ENCODE measurements at regions not wholly inside any gene's neighbourhood (a gene's known extent, or its start where the extent isn't known, plus 50 kb on each side); places are given as distances from the start of the nearest gene placed in this dataset.

- Histone ChIP-seq H3K27me3 (replicated peaks in 1 of 7) (no peaks in the 10 kb centered on the region), H3K4me1 (no peaks in the 10 kb centered on the region), H3K27ac (no peak overlapping the region), H3K4me3 (no peak overlapping the region), H3K36me3 (no peaks in the 10 kb centered on the region), H3K9me3 (peaks cover 4 to 38% (median 29%) of the 10 kb centered on the region in 8 donors)
- 79 to 87% (median 86%) methylated on average over 3 of the region's 3 CpGs for WGBS, 5 donors
- intact Hi-C loops (cut with DNase I; ENCODE audit: low total_unique reads): no loop called here
- TF ChIP-seq CTCF (IDR thresholded peaks at IDR 0.05 in 8 of 11, conservative IDR thresholded peaks at IDR 0.05 in 3 of 11): no peak
- no peak for TF ChIP-seq POLR2A (IDR thresholded peaks at IDR 0.05)
- TF ChIP-seq POLR2AphosphoS5 (IDR thresholded peaks at IDR 0.05): no peak
- no peak for DNase-seq
Observed at GRCh38 chr10:130848855-130849254, 462.7 kb downstream of the TCERG1L start.

- no peak for DNase-seq
- TF ChIP-seq POLR2A (IDR thresholded peaks at IDR 0.05): no peak
- TF ChIP-seq CTCF (IDR thresholded peaks at IDR 0.05 in 8 of 11, conservative IDR thresholded peaks at IDR 0.05 in 3 of 11): no peak
- TF ChIP-seq POLR2AphosphoS5 (IDR thresholded peaks at IDR 0.05): no peak
- no peaks in the 10 kb centered on the region for H3K4me1 ChIP-seq
- peaks cover 7 to 67% (median 50%) of the 10 kb centered on the region in 8 donors for H3K9me3 ChIP-seq
- no peaks in the 10 kb centered on the region for H3K36me3 ChIP-seq
- H3K4me3 ChIP-seq: no peak overlapping the region
- 43 to 94% (median 75%) methylated on average over 1 of the region's 1 CpG for WGBS, 5 donors
- intact Hi-C loops (cut with DNase I; ENCODE audit: low total_unique reads): no loop called here
- H3K27ac ChIP-seq: no peak overlapping the region
- H3K27me3 ChIP-seq (replicated peaks in 1 of 7): no peaks in the 10 kb centered on the region
Observed at GRCh38 chr10:130854151-130854550, 457.4 kb downstream of the TCERG1L start.

GRCh38 chr10:130857631-130858295, 453.8 kb downstream of the TCERG1L start:
- H3K4me1 ChIP-seq: no peaks in the 10 kb centered on the region
- intact Hi-C loops (cut with DNase I; ENCODE audit: low total_unique reads): no loop called here
- DNase-seq: no peak

More at GRCh38 chr10:130857631-130858295, 453.8 kb downstream of the TCERG1L start:
- no peaks in the 10 kb centered on the region for H3K36me3 ChIP-seq
- TF ChIP-seq CTCF (IDR thresholded peaks at IDR 0.05 in 8 of 11, conservative IDR thresholded peaks at IDR 0.05 in 3 of 11) (no peak), POLR2AphosphoS5 (IDR thresholded peaks at IDR 0.05) (no peak), POLR2A (IDR thresholded peaks at IDR 0.05) (no peak)
- WGBS, 5 donors: 85 to 94% (median 86%) methylated on average over 8 to 9 of the region's 9 CpGs
- H3K9me3 ChIP-seq: peaks cover 7 to 40% (median 34%) of the 10 kb centered on the region in 8 donors
- H3K27ac ChIP-seq: no peak overlapping the region
- H3K4me3 ChIP-seq: no peak overlapping the region
- H3K27me3 ChIP-seq (replicated peaks in 1 of 7): no peaks in the 10 kb centered on the region
